NCI-H748 treated with DMSO at 0.1 percent for 48 hours (cell line): ENCODE measurements at regions not wholly inside any gene's neighbourhood (a gene's known extent, or its start where the extent isn't known, plus 50 kb on each side); places are given as distances from the start of the nearest gene placed in this dataset.
"Not testable (repeated sequence)": the region's sequence is repeated elsewhere in the genome, so short reads cannot be mapped to it uniquely, and the experiment has no call there.

Experiments
- DNase-seq: peaks from one replicate; lab custom pipeline; 2025; lab: John Stamatoyannopoulos, UW

DNA sequence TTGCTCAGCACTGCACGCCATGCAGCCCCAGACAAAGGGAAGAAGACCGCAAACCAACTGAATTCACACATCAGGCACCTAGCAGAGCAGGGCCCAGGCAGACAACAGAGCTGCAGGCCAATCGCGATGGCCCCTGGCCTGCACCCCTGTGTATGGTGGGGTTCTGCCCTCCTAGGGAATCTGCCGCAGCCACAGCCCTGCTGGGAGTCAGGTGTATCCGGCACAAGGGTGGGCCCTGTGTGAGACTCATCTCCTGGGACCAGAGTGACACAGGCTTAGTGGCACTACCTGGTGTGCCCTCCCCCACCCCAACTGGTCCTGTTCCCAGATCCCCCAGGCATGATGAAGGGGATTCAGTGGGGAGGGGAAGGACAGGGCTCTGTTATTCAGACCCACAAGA lies 122.8 kb downstream of the ATPSCKMT start:
- DNase-seq: no peak

DNA sequence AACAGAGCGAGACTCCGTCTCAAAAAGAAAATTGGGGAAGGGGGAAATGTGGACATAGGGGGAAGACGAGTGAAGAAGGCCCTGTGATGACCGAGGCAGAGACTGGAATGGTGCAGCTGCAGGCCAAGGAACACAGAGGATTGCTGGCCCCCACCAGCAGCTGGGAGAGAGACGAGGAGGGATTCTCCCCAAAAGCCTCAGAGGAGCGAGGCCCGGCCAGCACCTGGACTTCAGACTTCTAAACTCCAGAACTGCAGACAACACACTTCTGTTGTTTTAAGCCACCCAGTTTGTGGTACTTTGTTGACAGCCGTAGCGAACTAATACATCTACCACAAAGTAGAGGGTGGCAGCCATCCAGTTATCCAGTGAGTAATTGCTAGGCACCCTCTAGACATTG lies 124.6 kb downstream of the ATPSCKMT start:
- no peak for DNase-seq

DNA sequence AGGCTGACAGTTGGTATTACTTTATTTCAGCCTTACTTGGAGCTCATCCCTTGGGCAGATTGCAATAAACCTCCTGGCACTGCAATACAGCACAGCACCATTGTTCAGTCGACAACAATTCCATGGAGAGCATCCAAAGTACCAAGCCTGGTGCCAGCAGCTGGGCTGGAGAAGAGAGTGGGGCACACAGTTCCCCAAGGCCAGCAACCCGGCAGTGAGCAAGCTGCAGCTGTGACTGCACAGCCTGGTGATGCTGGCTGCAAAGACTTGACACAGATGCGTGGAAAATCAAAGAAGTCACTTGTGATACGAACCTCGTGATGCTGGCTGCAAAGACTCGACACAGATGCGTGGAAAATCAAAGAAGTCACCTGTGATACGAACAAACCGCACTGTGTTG lies 125.4 kb downstream of the ATPSCKMT start:
- no peak for DNase-seq

DNA sequence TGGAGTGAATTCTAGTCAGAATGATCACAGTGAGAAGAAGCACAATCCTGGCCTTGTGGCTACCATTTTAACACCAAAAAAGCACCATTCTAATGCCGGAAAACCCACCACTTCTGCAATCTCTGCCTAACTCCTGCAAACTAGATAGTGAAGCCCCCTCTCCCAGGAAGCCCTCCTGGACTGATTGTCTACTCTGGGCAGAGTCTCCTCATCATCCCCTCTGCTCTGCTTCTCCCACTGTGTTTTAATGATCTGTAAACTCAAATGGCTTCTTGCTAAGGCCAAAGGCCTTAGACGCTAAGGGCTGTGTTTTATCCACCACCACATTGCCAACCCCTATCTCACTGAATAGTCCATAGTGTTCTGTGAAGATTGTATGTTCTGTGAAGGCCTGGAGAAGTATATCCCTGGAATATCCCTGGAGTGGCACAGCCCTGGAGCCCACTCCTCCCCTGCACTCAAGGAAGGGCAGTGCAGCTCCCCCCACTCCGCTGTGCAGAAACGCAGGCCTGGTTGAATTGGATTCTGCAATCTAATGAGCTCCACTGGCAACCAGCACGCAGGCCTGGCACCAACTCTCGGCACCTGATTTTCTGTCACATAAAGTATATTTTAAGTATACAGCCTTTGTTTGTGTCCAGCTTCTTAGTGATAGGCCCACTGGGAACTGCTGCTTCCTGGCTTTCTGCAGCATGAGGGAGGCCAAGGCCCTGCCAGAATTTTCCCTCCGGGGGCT lies 126.3 kb downstream of the ATPSCKMT start:
- no peak for DNase-seq

DNA sequence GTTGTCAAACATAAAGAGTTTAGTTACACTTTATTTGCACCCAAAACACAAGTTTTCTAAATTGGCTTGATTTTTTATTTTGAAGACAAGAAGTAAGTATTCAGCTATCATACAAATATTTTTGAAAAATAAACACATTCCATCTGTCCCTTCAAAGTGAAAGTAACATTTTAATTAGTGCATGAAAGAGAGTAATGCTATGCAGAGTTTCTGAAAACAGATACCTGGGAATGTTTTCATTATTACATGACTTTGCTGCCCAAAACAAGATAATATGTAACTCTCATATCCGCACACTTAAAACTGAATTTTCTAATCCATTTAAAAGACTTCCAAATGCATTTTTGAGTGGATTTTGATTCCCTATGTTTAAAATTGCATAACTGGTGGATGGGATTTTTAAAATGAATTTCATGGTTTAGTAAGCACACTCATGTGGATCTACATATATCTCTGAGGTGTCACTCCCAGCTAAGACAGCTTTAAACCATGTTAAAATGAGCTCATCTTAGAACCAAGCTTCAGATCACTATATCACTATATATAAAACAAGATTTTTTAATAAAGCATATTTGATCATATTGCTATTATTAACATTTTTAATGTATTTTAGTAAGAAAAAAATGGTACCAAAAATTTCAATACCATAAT lies 127.5 kb downstream of the ATPSCKMT start:
- no peak for DNase-seq

DNA sequence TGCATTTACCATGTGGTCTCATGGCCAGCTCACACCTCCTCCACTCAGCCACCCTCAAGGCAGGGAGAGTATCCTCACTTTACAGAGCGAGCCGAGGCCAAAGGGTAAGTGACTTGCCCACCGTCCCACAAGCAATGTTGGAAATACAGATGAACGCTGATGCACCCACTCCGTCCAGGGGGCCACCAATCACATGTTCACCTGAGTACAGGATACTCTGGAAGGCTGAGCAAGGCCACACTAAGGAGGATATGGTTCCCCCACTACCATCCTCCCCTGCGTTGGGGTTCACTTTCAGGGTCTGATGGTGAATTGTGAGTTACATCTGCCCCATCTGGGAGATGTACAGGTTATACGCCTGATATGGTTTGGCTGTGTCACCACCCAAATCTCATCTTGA lies 128.8 kb downstream of the ATPSCKMT start:
- no peak for DNase-seq

DNA sequence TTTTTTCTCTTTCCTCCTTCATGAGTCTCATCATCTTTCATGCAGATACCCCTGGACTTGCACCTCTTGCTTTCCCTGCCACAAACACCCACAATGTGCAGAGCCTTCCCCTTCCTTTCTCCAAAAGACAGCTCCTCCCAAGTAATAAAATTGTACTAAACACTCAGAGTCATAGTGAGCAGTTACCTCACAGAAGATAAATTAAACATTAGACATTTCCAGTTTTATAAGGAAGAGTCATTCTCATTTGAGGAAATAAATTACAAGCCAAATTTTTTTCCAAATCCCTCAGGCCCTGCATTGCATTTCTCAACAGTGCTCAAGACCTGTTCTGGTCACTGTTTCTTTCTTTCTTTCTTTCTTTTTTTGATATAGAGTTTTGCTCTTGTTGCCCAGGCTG lies 131.5 kb downstream of the ATPSCKMT start:
- no peak for DNase-seq

DNA sequence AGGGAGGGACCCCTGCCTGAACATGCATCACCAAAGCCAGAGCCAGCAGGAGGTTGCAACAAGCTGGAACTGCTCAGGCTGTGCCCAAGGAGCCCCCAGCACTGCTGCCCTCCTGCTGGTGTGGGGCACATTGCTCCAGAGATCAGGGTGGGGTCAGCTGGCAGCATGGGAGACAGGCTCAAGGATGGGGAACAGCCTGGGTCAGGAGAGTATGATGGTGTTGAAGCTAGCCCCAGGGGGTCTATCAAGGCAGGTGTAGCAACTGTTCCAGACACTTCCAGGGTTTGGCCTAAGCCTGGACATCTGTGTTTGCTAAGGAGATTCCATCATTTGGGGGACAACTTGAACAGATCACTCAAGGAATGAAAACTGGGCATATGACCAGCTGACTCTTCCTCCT lies 133.1 kb downstream of the ATPSCKMT start:
- no peak for DNase-seq

DNA sequence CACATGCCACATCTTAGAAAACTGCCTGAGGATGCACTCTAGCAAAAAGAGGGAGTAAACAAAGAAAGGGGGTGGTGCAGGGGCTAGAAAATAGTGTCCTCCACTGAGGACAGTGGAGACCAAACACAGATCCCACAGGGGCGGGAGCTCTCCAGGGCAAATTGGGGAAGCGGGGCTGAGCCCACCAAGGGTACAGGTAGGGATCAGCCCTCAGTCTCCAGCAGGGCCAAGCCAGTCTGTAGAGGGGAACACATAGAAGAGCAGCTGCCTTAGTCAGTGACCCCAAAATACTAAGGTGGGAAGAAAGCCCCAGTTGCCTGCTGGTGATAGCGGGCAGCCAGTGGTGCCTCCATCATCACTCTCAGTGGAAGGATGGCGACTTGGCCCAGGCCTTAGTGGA lies 134.0 kb downstream of the ATPSCKMT start:
- DNase-seq: no peak

DNA sequence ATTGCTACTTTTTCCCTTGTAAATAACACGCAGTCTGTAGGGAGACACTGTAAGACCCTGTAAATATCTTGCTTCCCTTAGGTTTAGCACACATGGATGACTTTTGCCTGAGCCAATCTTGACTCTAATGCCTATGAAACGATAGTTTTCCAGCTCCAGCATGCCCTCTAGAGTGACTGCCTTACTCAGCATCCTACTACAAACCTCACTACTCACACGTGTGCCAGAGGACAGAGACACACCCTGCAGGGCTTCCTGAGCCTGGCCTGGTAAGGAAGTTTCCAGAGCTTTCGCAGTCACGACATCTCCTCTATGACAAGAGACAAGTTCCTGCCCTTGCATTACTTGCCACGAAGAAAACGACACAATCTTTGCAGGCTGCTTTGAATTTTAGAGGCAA lies 138.1 kb downstream of the ATPSCKMT start:
- peak; percentile 97 for DNase-seq

DNA sequence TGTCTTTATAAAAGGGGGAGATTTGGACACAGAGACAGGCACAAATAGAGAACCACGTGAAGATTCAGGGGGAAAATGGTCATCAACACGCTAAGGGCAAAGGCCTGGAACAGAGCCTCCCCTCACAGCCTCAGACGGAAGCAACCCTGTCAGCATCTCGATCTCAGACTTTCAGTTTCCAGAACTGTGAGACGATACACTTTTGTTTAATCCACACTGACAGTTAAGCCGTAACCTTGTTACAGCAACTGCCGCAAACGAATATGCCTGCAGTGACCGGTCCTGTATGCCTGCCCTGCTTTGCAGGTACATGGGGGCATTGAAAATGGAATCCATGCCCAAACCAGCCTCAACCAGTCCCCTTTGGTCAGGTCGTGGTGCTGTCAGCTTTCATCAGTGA lies 139.5 kb downstream of the ATPSCKMT start:
- no peak for DNase-seq

DNA sequence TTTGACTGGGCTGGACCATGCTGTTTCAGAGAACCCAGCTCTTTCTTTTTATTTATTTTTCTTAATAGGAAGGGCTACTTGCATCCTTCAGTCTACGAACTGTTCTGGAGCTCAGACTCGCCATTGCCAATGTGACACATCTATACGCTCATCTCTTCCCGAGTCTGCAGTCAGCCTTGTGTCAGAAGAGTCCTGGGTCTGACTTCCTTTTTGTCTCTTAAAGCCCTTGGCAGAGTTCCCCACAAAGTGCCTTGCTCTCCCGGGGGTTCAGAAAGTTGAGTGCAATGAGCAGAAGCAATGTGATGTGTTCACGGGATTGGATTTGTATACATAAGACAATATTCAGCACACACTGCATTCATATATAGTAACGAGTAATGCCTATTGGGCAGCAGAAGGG lies 140.4 kb downstream of the ATPSCKMT start:
- no peak for DNase-seq

DNA sequence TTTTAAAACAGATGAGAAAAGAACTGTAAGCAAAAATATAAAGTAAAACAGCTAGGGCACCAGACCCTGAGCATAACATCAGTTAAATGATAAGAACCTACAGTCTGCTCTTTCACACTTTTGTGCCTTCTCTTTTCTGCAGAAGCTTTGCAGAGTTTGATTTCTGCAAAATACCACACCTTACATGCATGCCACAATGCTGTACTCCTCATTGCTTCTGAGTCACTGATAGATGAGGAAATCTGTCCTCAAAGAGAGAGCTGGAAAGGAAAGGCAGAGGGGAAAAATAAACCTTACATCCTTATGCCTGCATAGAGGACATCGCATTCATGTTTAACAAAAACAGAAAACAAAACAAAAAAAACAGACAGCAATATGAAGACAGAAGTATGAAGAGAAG lies 142.9 kb downstream of the ATPSCKMT start:
- DNase-seq: no peak

DNA sequence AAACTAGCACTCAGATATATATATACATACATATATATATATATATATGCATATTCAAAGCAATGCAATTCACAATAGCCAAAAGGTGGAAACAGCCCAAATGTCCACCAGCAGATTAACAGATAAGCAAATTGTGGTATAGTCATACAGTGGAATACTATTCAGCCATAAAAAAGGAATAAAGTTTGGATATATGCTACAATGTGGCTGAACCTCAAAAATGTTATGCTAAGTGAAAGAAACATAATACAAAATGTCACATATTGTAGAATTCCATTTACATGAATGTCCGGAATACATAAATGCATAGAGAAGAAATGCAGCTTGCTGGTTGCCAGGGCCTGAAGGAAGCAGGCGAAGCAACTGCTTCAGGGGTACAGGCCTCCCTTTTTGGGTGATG lies 143.4 kb downstream of the ATPSCKMT start:
- no peak for DNase-seq

DNA sequence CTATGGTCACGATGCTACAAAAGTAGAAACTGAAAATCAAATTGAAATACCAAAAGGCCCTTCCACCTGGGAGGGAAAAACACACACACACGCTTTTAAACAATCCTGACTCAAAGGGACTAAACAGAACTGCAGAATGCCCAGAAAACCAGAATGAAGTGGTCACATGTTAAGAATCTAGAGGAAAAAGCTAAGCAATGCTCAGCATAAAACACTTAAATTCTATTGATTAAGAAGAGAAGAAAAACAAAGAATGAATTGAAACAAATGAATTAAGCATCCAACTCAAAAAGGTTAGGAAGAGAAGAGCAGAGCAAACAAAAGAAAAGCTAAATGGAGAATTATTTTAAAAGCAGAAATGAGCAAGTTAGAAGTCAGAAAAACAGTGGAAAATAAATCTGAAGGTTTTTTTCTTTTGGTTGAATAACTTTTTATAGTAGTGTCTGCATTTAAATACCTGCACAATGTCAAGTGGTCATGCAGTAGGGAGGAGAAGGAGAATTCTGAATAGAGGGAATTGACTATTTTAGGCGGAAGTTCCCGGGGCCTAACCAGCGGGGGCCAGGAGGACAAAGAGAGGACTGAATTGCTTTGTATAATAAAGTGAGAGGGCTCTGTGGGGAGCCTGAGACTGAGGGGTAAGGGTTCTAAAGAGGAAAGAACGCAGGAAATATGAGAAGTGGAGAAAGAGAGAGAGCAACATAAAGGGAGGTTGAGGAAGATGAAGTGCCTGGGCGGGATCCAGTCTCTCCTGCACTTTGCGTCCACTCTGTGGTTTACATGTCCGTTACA lies 146.8 kb downstream of the ATPSCKMT start:
- no peak for DNase-seq

DNA sequence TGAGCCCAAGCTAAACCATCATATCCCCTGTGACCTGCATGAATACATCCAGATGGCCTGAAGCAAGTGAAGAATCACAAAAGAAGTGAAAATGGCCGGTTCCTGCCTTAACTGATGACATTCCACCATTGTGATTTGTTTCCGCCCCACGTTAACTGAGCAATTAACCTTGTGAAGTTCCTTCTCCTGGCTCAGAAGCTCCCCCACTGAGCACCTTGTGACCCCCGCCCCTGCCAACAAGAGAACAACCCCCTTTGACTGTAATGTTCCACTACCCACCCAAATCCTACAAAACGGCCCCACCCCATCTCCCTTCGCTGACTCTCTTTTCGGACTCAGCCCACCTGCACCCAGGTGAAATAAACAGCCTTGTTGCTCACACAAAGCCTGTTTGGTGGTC lies 147.5 kb downstream of the ATPSCKMT start:
- not testable (repeated sequence) for DNase-seq

DNA sequence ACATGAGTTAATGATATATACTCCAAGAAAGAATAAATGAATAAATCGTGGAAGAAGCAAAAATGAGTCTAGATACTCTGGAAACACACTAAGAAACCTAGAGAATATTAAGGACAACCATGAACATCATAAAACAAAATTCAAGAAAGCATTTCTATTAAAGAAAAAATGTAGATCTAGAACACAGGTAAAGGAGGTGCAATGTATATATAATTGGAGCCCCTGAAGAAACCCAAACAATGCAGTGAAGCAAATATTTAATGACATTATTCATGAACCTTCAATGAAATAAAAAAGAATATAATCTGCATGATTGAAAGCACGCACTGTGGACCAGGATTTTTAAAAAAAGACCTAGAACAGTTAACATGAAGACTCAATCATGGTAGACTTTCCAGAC lies 150.1 kb downstream of the ATPSCKMT start:
- no peak for DNase-seq

DNA sequence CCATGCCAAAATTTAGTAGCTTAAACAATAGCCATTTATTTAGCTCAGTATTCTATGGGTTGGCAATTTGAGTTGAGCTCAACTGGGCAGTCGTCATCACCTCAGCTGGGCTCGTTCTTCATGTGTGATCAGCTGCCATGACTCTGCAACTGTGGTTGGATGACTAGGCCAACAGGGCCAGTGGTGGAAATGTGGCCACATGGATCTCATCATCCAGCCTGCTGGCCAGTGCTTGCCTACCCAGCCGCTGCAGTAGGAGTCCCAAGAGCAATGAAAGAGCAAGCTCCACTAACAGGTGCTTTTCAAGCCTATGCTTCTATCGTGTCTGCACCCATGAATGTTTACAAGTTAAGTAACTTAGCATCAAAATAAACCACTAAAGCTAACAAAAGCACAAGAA lies 158.0 kb downstream of the ATPSCKMT start:
- DNase-seq: no peak

DNA sequence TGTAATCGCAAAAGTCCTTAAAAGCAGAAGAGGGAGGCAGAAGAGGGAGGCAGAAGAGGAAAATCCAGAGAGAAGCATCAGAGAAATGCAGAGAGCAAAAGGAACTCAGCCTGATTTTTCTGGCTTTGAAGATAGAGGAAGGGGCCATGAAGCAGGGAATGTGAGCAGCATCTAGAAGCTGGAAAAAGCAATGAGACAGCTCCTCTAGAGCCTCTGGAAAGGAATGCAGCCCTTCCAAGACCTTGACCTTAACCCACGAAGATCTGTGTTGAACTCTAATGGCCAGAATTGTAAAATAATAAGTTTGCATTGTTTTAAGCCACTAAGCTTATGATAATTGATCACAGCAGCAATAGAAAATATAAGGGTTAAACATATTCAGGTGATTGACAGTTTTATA lies 159.6 kb downstream of the ATPSCKMT start:
- no peak for DNase-seq

DNA sequence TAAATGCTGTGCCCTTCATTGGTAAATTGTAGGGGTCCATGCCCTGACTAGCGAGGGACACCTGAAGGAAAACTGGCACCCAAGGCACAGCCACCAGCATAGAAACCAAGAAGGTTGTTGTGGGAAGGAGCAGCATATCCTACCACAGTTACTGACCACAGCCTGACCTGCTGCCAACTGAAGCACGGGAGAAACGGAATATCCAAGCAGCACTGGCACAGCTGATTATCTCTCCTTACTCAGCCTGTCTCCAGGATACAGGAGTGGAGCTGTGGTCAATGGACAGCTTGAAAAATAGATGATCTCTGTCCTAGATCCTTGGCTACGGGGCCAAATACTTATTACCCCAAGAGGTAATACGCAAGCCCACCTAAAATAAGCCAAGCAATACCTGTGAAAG lies 164.5 kb downstream of the ATPSCKMT start:
- no peak for DNase-seq

DNA sequence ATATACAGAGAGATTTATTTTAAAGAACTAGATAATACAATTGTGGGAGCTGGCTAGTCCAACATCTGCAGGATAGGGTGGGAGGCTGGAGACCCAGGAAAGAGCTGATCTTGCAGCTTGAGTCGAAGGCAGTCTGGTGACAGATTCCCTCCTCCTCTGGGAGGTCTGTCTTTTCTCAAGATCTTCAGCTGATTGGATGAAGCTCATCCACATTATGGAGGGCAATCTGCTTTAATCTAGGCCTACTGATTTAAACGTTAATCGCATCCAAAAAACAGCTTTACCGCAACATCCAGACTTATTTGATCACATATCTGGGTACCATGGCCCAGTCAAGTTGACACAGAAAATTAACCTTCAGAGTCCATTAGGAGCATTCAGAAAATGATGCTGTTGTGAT lies 168.1 kb downstream of the ATPSCKMT start:
- no peak for DNase-seq

DNA sequence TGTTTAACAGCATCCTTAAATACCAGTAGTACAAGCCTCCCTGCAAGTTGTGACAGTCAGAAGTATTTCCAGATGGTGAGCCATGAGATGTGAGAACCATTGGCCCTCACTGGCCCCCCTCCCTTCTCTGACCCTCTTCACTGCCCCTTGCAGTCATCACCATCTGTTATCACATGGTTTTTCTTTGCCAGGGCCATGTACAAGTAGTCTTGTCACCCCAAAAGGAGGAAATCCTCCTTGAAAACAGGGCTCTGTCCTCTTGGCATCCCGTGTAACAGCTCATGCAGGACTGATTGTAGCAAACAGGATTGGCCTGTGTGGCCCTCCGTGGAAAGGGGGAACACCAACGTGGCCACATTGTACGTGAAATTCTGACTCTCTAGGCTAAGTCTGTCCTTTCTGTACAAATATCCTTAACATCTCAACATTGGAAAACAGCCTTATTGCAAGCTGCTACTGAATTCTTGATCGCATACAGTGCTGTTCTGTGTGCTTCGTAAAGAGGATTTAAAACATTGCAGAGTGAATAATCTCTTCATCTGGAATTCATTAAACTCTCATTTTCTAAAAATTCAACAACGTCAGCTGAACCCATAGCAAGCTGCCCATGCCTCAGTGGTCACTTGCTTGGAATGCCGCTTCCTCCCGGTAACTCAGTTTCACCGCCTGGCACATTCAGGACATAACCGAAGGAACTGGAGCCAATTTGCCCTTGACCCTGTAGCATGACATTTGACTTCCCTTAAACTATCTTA lies 171.7 kb downstream of the ATPSCKMT start:
- DNase-seq: no peak
